H1 (cell line): ENCODE measurements at regions not wholly inside any gene's neighbourhood (a gene's known extent, or its start where the extent isn't known, plus 50 kb on each side); places are given as distances from the start of the nearest gene placed in this dataset.

Experiments used
- EGR1 ChIP-seq: IDR thresholded peaks from 2 replicates; pipeline ENCODE4 v1.6.1; 2011; ENCODE audit warnings: low read depth, low read length, borderline replicate concordance
- TAF1 ChIP-seq: IDR thresholded peaks from 2 replicates; pipeline ENCODE4 v1.6.1; 2011; ENCODE audit warnings: mild to moderate bottlenecking, low read depth, low read length

GRCh38 chr1:4422504-4423289 lies 231.7 kb upstream of the AJAP1 start:
- no peak for TF ChIP-seq TAF1
- no peak for TF ChIP-seq EGR1
